CD14-positive monocyte (primary cell): ENCODE measurements at regions not wholly inside any gene's neighbourhood (a gene's known extent, or its start where the extent isn't known, plus 50 kb on each side); places are given as distances from the start of the nearest gene placed in this dataset.
A peak's percentile ranks its signal among the peaks of the same experiment; 100 is the strongest.

Experiments
- DNase-seq, 3 donors: peaks; one replicate each; pipeline ENCODE4 v3.0.0-alpha.2; 2011 to 2022
- H2AFZ ChIP-seq: 2 replicates; pipeline ENCODE4 v1.6.0; 2012; ENCODE audit warnings: mild to moderate bottlenecking, low read depth, low read length, inconsistent platforms; ENCODE audit not compliant: insufficient read depth, poor library complexity, severe bottlenecking
- H3K27ac ChIP-seq, 2 donors: 1 replicate in 1 of 2; 2 replicates in 1 of 2; pipeline ENCODE4 v1.5.1; 2012 to 2013; ENCODE audit warnings: low read length in 2 of 2, control low read depth in 1 of 2, inconsistent platforms in 1 of 2, low read depth in 1 of 2, mild to moderate bottlenecking in 1 of 2
- H3K27me3 ChIP-seq, 2 donors: one replicate each; pipeline versions ENCODE4 v1.6.0 to v1.6.1; 2011 to 2013; ENCODE audit warnings: low read length in 2 of 2; ENCODE audit not compliant: control insufficient read depth in 2 of 2, insufficient read depth in 2 of 2
- H3K36me3 ChIP-seq, 2 donors: replicated peaks in 1 of 2; 1 replicate in 1 of 2; 2 replicates in 1 of 2; pipeline versions ENCODE4 v1.5.1 to v1.6.1; 2012 to 2013; ENCODE audit warnings: low read length in 2 of 2, control low read depth in 1 of 2, inconsistent platforms in 1 of 2, mild to moderate bottlenecking in 1 of 2; ENCODE audit not compliant: insufficient read depth in 2 of 2, control insufficient read depth in 1 of 2
- H3K4me1 ChIP-seq, 2 donors: 1 replicate in 1 of 2; 2 replicates in 1 of 2; pipeline versions ENCODE4 v1.5.1 to v1.6.1; 2012 to 2013; ENCODE audit warnings: low read length in 2 of 2, control low read depth in 1 of 2, inconsistent platforms in 1 of 2, mild to moderate bottlenecking in 1 of 2, moderate library complexity in 1 of 2; ENCODE audit not compliant: insufficient read depth in 2 of 2, control insufficient read depth in 1 of 2
- H3K4me2 ChIP-seq: replicated peaks from 2 replicates; pipeline ENCODE3; 2012; ENCODE audit warnings: low read length, moderate library complexity, mild to moderate bottlenecking; ENCODE audit not compliant: poor library complexity, severe bottlenecking; ENCODE audit errors: extremely low read depth
- H3K4me3 ChIP-seq, 3 experiments: fragments of 200-600 bp in 1 of 3; sonication (generic) in 1 of 3; replicated peaks in 1 of 3; 1 replicate in 2 of 3; 2 replicates in 1 of 3; pipeline ENCODE4 v1.5.1; 2011 to 2013; ENCODE audit warnings: low read length in 3 of 3, mild to moderate bottlenecking in 3 of 3, control low read depth in 2 of 3, low read depth in 2 of 3, inconsistent platforms in 1 of 3, moderate library complexity in 1 of 3
- H3K79me2 ChIP-seq: 2 replicates; pipeline ENCODE4 v1.6.0; 2012; ENCODE audit warnings: mild to moderate bottlenecking, control low read depth, inconsistent platforms, low read length, moderate library complexity; ENCODE audit not compliant: insufficient read depth
- H3K9ac ChIP-seq: 2 replicates; pipeline ENCODE4 v1.6.0; 2017; ENCODE audit warnings: low read length, mild to moderate bottlenecking; ENCODE audit not compliant: insufficient read depth, poor library complexity, severe bottlenecking
- H3K9me3 ChIP-seq, 2 donors: replicated peaks in 1 of 2; 1 replicate in 1 of 2; 2 replicates in 1 of 2; pipeline versions ENCODE4 v1.5.1 to v1.6.1; 2012 to 2013; ENCODE audit warnings: low read length in 2 of 2, control low read depth in 1 of 2; ENCODE audit not compliant: control insufficient read depth in 1 of 2, insufficient read depth in 1 of 2
- H4K20me1 ChIP-seq: 2 replicates; pipeline ENCODE4 v1.6.0; 2012; ENCODE audit warnings: mild to moderate bottlenecking, low read length, control low read depth, moderate library complexity; ENCODE audit not compliant: insufficient read depth
- H3K27ac Mint-ChIP-seq, 7 donors: one replicate each; pipeline ENCODE4 v1.8.0; 2020; ENCODE audit warnings: mild to moderate bottlenecking in 7 of 7, mixed read lengths in 7 of 7, moderate library complexity in 6 of 7, inconsistent platforms in 2 of 7
- H3K27me3 Mint-ChIP-seq, 3 donors: one replicate each; pipeline ENCODE4 v1.8.0; 2021 to 2022; ENCODE audit warnings: low read depth in 3 of 3, mild to moderate bottlenecking in 3 of 3, mixed read lengths in 3 of 3, moderate library complexity in 3 of 3, inconsistent platforms in 1 of 3
- H3K36me3 Mint-ChIP-seq, 2 donors: one replicate each; pipeline ENCODE4 v1.8.0; 2020; ENCODE audit warnings: mixed read lengths in 2 of 2, inconsistent platforms in 1 of 2, mild to moderate bottlenecking in 1 of 2
- H3K4me1 Mint-ChIP-seq: one replicate; pipeline ENCODE4 v1.8.0; 2020; ENCODE audit warnings: mild to moderate bottlenecking, mixed read lengths
- H3K4me3 Mint-ChIP-seq, 2 donors: one replicate each; pipeline ENCODE4 v1.8.0; 2020; ENCODE audit warnings: mild to moderate bottlenecking in 2 of 2, mixed read lengths in 2 of 2, moderate library complexity in 1 of 2
- H3K9me3 Mint-ChIP-seq, 7 donors: one replicate each; pipeline ENCODE4 v1.8.0; 2020 to 2022; ENCODE audit warnings: mixed read lengths in 7 of 7, mild to moderate bottlenecking in 6 of 7, moderate library complexity in 6 of 7, inconsistent platforms in 2 of 7
- WGBS: methylation state at CpG from one replicate; pipeline ENCODE4 v1.1.5; 2013; ENCODE audit warnings: missing lambda C conversion rate; ENCODE audit not compliant: insufficient coverage; 5-methylcytosine and 5-hydroxymethylcytosine counted together
- intact Hi-C, 2 donors: fragments of 100-400 bp; cut with micrococcal nuclease; formaldehyde crosslinking; loops; one replicate each; pipeline versions ENCODE4 v1.15.0 to v1.15.1; 2023
- TF ChIP-seq, protein P1 (sequence below): fragments of 200-600 bp; IDR thresholded peaks from one replicate; pipeline ENCODE4 v1.8.0; 2022; ENCODE audit warnings: antibody characterized with exemption, mild to moderate bottlenecking

DNA sequence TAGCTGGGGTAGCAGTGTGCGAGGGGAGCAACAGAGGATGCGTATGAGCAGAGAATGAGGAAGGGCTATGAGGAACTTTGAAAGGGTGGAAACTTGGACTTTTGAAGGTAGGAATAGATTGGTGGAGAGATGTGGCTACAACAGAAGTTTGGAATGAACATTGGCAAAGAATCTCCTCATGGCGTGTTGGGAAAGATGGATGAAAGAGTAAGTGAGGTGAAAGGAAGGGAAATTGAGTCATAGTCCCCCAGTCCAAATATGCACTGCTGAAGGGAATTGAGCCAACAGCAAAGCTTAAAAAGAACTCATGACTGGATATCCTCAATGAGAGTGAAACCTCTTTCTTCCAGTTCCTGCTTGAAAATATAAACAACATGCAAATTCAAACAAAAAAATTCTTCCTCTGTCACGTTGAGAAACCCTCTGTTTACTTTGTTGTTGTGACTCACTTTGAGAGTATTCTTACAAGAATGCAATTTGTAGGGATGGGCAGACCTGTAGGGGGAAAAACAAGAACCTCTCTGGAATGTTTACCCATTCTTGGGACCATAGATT is 313.2 kb upstream of the KCNJ16 start:
- 53% methylated on average over 2 of the region's 4 CpGs for WGBS
- Mint-ChIP-seq H3K9me3 (peaks cover 0 to 7% (median 5%) of the 10 kb centered on the region in 7 donors), H3K36me3 (no peaks in the 10 kb centered on the region), H3K27ac (peak overlapping the region; percentile 0 to 81 (median 66)), H3K4me3 (peak overlapping the region in 1 of 2 donors; percentile 31), H3K27me3 (peaks cover 0 to 2% (median 0%) of the 10 kb centered on the region in 3 donors), H3K4me1 (peaks cover 19% of the 10 kb centered on the region)
- Histone ChIP-seq H3K79me2 (no peaks in the 10 kb centered on the region), H3K27me3 (no peaks in the 10 kb centered on the region), H4K20me1 (no peaks in the 10 kb centered on the region), H3K4me1 (peaks cover 18 to 45% of the 10 kb centered on the region in 2 donors), H3K9me3 (no peaks in the 10 kb centered on the region), H3K36me3 (no peaks in the 10 kb centered on the region), H2AFZ (no peak overlapping the region), H3K4me3 (peak overlapping the region in 1 of 3 experiments; percentile 0), H3K27ac (peak overlapping the region in 1 of 2 donors; percentile 68), H3K9ac (no peak overlapping the region), H3K4me2 (peak overlapping the region; percentile 41)
- DNase-seq = peak; percentile 25 to 62 (median 46)
- TF ChIP-seq, protein P1, sequence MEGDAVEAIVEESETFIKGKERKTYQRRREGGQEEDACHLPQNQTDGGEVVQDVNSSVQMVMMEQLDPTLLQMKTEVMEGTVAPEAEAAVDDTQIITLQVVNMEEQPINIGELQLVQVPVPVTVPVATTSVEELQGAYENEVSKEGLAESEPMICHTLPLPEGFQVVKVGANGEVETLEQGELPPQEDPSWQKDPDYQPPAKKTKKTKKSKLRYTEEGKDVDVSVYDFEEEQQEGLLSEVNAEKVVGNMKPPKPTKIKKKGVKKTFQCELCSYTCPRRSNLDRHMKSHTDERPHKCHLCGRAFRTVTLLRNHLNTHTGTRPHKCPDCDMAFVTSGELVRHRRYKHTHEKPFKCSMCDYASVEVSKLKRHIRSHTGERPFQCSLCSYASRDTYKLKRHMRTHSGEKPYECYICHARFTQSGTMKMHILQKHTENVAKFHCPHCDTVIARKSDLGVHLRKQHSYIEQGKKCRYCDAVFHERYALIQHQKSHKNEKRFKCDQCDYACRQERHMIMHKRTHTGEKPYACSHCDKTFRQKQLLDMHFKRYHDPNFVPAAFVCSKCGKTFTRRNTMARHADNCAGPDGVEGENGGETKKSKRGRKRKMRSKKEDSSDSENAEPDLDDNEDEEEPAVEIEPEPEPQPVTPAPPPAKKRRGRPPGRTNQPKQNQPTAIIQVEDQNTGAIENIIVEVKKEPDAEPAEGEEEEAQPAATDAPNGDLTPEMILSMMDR = no peak
- intact Hi-C loops = no loop called here

DNA sequence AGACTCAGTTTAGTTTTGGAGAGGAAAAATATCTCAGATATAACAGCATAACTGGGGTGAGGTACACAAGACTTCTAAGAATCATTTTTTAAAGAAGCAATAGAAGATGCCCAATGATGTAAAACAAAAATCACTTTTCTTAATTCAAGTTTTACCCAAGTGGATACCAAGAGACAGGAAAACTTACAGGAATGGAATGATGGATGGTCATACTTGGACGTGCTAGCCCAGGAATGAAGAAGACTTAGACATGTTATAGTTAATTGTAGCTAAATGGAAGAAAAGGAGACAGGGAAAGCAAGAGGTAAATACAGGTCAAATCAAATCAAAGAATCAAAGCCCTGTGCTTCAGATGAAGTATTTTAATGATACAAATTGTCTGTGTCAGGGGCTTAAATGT is 312.7 kb upstream of the KCNJ16 start:
- TF ChIP-seq, protein P1 = no peak
- Histone ChIP-seq H3K27me3 (no peaks in the 10 kb centered on the region), H2AFZ (no peak overlapping the region), H3K9ac (no peak overlapping the region), H4K20me1 (no peaks in the 10 kb centered on the region), H3K27ac (peak overlapping the region in 1 of 2 donors; percentile 68), H3K9me3 (no peaks in the 10 kb centered on the region), H3K4me1 (peaks cover 18 to 40% of the 10 kb centered on the region in 2 donors), H3K4me3 (no peak overlapping the region), H3K79me2 (no peaks in the 10 kb centered on the region), H3K36me3 (no peaks in the 10 kb centered on the region), H3K4me2 (no peak overlapping the region)
- Mint-ChIP-seq H3K4me1 (peaks cover 19% of the 10 kb centered on the region), H3K9me3 (peaks cover 0 to 7% (median 4%) of the 10 kb centered on the region in 7 donors), H3K36me3 (no peaks in the 10 kb centered on the region), H3K27me3 (peaks cover 0 to 2% (median 0%) of the 10 kb centered on the region in 3 donors), H3K27ac (no peak overlapping the region), H3K4me3 (no peak overlapping the region)
- intact Hi-C loops = no loop called here
- DNase-seq = no peak
- WGBS = 89% methylated on average over 1 of the region's 1 CpG
